Liver (tissue), 3 donors: ENCODE measurements at regions not wholly inside any gene's neighbourhood (a gene's known extent, or its start where the extent isn't known, plus 50 kb on each side); places are given as distances from the start of the nearest gene placed in this dataset.

Experiments used
- EGR1 ChIP-seq, 2 donors: IDR thresholded peaks; 2 replicates each; pipeline ENCODE4 v1.6.1; 2016 to 2018; ENCODE audit warnings: antibody characterized with exemption in 2 of 2, low read depth in 2 of 2
- FOXA1 ChIP-seq: IDR thresholded peaks from 2 replicates; pipeline ENCODE4 v1.6.1; 2016; ENCODE audit warnings: antibody characterized with exemption
- GABPA ChIP-seq, 2 donors: IDR thresholded peaks in 1 of 2; conservative IDR thresholded peaks in 1 of 2; 2 replicates each; pipeline ENCODE4 v1.6.1; 2016; ENCODE audit warnings: antibody characterized with exemption in 2 of 2, mild to moderate bottlenecking in 1 of 2, moderate library complexity in 1 of 2
- HNF4A ChIP-seq, 2 donors: conservative IDR thresholded peaks; 2 replicates each; pipeline ENCODE4 v1.6.1; 2016; ENCODE audit warnings: antibody characterized with exemption in 2 of 2, mild to moderate bottlenecking in 2 of 2
- JUND ChIP-seq, 2 donors: IDR thresholded peaks; 2 replicates each; pipeline ENCODE4 v1.6.1; 2016; ENCODE audit warnings: antibody characterized with exemption in 2 of 2
- RAD21 ChIP-seq, 2 donors: IDR thresholded peaks; 2 replicates each; pipeline ENCODE4 v1.6.1; 2016; ENCODE audit warnings: antibody characterized with exemption in 2 of 2, mild to moderate bottlenecking in 2 of 2
- SP1 ChIP-seq: IDR thresholded peaks from 2 replicates; pipeline ENCODE4 v1.6.1; 2018; ENCODE audit warnings: antibody characterized with exemption, mild to moderate bottlenecking
- TF ChIP-seq, protein P1 (sequence below): fragments of 150-350 bp; IDR thresholded peaks from 2 replicates; pipeline ENCODE4 v1.5.1; 2017; ENCODE audit warnings: improper control_type of control experiment, low read depth, low read length; ENCODE audit not compliant: missing input control
- TF ChIP-seq, protein P2 (sequence below): IDR thresholded peaks from 2 replicates; pipeline ENCODE4 v1.6.1; 2016; ENCODE audit warnings: antibody characterized with exemption
- TF ChIP-seq, protein P3 (sequence below): IDR thresholded peaks from 2 replicates; pipeline ENCODE4 v1.6.1; 2016; ENCODE audit warnings: antibody characterized with exemption, mild to moderate bottlenecking
- TF ChIP-seq, protein P4 (sequence below): IDR thresholded peaks from 2 replicates; pipeline ENCODE4 v1.6.1; 2016; ENCODE audit warnings: antibody characterized with exemption
- donor health status: healthy.
- donor health status: healthy.

DNA sequence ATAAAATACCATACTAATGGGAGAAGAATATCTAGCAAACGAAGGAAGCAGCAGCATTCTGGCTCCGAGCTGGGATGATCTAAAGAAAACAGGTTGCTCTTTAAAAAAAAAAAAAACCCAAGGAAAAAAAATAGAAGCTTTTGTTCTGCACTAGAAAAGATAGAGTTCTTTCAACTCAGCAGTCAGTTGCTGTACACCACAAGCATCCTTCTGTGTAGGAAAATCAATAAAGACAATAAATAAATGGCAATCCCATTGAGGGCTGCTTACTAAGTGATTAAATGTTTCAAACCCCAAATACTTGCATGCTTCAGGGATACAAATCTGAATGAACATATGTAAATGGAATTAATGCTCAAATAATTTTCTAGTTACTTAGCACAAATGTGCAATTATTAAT lies 207.1 kb downstream of the TEX36 start:
- TF ChIP-seq, protein P1, sequence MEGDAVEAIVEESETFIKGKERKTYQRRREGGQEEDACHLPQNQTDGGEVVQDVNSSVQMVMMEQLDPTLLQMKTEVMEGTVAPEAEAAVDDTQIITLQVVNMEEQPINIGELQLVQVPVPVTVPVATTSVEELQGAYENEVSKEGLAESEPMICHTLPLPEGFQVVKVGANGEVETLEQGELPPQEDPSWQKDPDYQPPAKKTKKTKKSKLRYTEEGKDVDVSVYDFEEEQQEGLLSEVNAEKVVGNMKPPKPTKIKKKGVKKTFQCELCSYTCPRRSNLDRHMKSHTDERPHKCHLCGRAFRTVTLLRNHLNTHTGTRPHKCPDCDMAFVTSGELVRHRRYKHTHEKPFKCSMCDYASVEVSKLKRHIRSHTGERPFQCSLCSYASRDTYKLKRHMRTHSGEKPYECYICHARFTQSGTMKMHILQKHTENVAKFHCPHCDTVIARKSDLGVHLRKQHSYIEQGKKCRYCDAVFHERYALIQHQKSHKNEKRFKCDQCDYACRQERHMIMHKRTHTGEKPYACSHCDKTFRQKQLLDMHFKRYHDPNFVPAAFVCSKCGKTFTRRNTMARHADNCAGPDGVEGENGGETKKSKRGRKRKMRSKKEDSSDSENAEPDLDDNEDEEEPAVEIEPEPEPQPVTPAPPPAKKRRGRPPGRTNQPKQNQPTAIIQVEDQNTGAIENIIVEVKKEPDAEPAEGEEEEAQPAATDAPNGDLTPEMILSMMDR, result no peak
- TF ChIP-seq RAD21 (IDR thresholded peaks at IDR 0.05) (no peak), JUND (IDR thresholded peaks at IDR 0.05) (no peak), FOXA1 (no peak), EGR1 (IDR thresholded peaks at IDR 0.05; ENCODE audit: low read depth in 2 of 2) (no peak), GABPA (IDR thresholded peaks at IDR 0.05 in 1 of 2, conservative IDR thresholded peaks at IDR 0.05 in 1 of 2) (no peak), HNF4A (conservative IDR thresholded peaks at IDR 0.05) (no peak), SP1 (no peak)
- TF ChIP-seq, protein P2, sequence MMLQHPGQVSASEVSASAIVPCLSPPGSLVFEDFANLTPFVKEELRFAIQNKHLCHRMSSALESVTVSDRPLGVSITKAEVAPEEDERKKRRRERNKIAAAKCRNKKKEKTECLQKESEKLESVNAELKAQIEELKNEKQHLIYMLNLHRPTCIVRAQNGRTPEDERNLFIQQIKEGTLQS, result no peak
- TF ChIP-seq, protein P3, sequence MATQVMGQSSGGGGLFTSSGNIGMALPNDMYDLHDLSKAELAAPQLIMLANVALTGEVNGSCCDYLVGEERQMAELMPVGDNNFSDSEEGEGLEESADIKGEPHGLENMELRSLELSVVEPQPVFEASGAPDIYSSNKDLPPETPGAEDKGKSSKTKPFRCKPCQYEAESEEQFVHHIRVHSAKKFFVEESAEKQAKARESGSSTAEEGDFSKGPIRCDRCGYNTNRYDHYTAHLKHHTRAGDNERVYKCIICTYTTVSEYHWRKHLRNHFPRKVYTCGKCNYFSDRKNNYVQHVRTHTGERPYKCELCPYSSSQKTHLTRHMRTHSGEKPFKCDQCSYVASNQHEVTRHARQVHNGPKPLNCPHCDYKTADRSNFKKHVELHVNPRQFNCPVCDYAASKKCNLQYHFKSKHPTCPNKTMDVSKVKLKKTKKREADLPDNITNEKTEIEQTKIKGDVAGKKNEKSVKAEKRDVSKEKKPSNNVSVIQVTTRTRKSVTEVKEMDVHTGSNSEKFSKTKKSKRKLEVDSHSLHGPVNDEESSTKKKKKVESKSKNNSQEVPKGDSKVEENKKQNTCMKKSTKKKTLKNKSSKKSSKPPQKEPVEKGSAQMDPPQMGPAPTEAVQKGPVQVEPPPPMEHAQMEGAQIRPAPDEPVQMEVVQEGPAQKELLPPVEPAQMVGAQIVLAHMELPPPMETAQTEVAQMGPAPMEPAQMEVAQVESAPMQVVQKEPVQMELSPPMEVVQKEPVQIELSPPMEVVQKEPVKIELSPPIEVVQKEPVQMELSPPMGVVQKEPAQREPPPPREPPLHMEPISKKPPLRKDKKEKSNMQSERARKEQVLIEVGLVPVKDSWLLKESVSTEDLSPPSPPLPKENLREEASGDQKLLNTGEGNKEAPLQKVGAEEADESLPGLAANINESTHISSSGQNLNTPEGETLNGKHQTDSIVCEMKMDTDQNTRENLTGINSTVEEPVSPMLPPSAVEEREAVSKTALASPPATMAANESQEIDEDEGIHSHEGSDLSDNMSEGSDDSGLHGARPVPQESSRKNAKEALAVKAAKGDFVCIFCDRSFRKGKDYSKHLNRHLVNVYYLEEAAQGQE, result no peak
- TF ChIP-seq, protein P4, sequence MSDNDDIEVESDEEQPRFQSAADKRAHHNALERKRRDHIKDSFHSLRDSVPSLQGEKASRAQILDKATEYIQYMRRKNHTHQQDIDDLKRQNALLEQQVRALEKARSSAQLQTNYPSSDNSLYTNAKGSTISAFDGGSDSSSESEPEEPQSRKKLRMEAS, result no peak
